ENCODE measurements at regions not wholly inside any gene's neighbourhood (a gene's known extent, or its start where the extent isn't known, plus 50 kb on each side); places are given as distances from the start of the nearest gene placed in this dataset.

DNA sequence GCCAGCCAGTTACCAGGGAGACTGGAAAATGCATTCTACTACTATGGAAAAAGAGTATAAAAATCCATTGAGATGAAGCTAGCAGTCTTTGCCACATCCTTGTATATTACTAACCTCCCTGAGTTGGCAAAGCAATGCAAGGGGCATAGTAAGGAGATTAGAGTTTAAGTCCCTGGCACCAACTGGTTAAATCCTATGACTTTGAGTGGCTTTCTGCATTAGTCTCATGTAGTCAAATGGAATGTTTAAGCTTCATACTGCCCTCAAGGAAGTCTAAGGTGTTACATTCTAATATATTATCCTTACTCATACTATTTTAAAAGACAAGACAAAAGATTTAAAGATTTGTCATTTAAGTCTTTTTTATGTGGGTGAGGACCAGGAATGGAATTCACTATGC lies 110.1 kb downstream of the INHBA start:
- TF ChIP-seq, protein P1, sequence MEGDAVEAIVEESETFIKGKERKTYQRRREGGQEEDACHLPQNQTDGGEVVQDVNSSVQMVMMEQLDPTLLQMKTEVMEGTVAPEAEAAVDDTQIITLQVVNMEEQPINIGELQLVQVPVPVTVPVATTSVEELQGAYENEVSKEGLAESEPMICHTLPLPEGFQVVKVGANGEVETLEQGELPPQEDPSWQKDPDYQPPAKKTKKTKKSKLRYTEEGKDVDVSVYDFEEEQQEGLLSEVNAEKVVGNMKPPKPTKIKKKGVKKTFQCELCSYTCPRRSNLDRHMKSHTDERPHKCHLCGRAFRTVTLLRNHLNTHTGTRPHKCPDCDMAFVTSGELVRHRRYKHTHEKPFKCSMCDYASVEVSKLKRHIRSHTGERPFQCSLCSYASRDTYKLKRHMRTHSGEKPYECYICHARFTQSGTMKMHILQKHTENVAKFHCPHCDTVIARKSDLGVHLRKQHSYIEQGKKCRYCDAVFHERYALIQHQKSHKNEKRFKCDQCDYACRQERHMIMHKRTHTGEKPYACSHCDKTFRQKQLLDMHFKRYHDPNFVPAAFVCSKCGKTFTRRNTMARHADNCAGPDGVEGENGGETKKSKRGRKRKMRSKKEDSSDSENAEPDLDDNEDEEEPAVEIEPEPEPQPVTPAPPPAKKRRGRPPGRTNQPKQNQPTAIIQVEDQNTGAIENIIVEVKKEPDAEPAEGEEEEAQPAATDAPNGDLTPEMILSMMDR (IDR thresholded peaks at IDR 0.05; ENCODE audit: poor library complexity) = no peak
- TF ChIP-seq EZH2 (IDR thresholded peaks at IDR 0.05; ENCODE audit: borderline replicate concordance) = no peak
